ENCODE measurements at regions not wholly inside any gene's neighbourhood (a gene's known extent, or its start where the extent isn't known, plus 50 kb on each side); places are given as distances from the start of the nearest gene placed in this dataset.

DNA sequence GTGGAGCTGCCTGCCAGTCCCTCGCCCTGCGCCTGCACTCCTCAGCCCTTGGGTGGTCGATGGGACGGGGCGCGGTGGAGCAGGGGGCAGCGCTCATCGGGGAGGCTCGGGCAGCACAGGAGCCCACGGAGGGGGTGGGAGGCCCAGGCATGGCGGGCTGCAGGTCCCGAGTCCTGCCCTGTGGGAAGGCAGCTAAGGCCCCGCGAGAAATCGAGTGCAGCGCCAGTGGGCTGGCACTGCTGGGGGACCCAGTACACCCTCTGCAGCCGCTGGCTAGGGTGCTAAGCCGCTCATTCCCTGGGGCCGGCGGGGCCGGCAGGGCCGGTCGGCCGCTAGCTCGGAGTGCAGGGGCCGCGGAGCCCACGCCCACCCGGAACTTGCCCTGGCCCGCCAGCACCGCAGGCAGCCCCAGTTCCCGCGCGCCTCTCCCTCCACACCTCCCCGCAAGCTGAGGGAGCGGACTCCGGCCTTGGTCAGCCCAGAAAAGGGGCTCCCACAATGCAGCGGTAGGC is 565.9 kb upstream of the NRG3 start:
- POLR2A ChIA-PET: no interaction called here
- H3K27me3 ChIP-seq (ENCODE audit: insufficient read depth): no peaks in the 10 kb centered on the region
- no peaks in the 10 kb centered on the region for H4K20me1 ChIP-seq (ENCODE audit: insufficient read depth)
- H2AFZ ChIP-seq (ENCODE audit: low read depth): no peak overlapping the region
- no peak overlapping the region for H3K9ac ChIP-seq
- CTCF ChIA-PET: no interaction called here
- TF ChIP-seq GABPA (IDR thresholded peaks at IDR 0.05; ENCODE audit: low read depth) (no peak), RFX5 (IDR thresholded peaks at IDR 0.05; ENCODE audit: low read length) (no peak)
- no peak overlapping the region for H3K4me2 ChIP-seq
- H3K9me2 ChIP-seq: no peaks in the 10 kb centered on the region
- H3K27ac ChIP-seq (ENCODE audit: low read depth in 2 of 2, low read length in 1 of 2): no peak overlapping the region
- peaks cover 7% of the 10 kb centered on the region; the same call in 1 of the 2 replicates for H3K9me3 ChIP-seq
- no peak for DNase-seq
- H3K4me3 ChIP-seq (ENCODE audit: low read depth in 2 of 2, low read length in 1 of 2): no peak overlapping the region
- 0% methylated on average over 1 of the region's 38 CpGs for WGBS (ENCODE audit: low lambda C conversion rate)
- H3F3A ChIP-seq (replicated peaks; ENCODE audit: insufficient read depth): no peaks in the 10 kb centered on the region
- no peaks in the 10 kb centered on the region for H3K36me3 ChIP-seq (replicated peaks in 1 of 2; ENCODE audit: control insufficient read depth in 1 of 2, insufficient read depth in 2 of 2, low read length in 1 of 2)
- H3K4me1 ChIP-seq (ENCODE audit: control insufficient read depth in 1 of 2, insufficient read depth in 2 of 2, low read depth in 1 of 2, low read length in 1 of 2): no peaks in the 10 kb centered on the region
- no peaks in the 10 kb centered on the region for H3K79me2 ChIP-seq (ENCODE audit: insufficient read depth)

DNA sequence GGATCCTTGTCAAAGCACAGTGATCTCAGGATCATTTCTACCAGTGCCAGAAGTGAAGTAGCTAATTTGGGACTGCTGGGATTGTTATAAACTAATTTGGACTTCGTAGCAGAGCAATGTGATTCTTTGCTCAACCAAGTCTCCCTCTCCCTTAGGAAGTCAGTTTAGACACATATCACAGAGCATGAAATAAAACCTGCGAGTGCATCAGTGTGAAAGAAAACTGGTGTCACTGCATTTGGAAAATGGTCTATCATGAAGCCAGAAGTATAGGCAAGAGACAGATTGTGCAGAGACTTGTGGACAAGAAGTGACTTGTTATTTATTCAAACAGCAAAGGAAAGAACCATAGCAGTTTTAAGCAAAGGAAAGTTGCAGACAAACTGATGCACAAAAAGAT is 560.5 kb upstream of the NRG3 start:
- no peaks in the 10 kb centered on the region for H3F3A ChIP-seq (replicated peaks; ENCODE audit: insufficient read depth)
- ChIA-PET CTCF (interaction anchor here (0.6 kb wide), 1 partner anchor 142 kb away, joined by 3 read pairs; no protein-coding TSS in a partner anchor), POLR2A (no interaction called here)
- no peak overlapping the region for H3K4me3 ChIP-seq (ENCODE audit: low read depth in 2 of 2, low read length in 1 of 2)
- H3K27me3 ChIP-seq (ENCODE audit: insufficient read depth): no peaks in the 10 kb centered on the region
- no peaks in the 10 kb centered on the region for H3K79me2 ChIP-seq (ENCODE audit: insufficient read depth)
- H3K4me1 ChIP-seq (ENCODE audit: control insufficient read depth in 1 of 2, insufficient read depth in 2 of 2, low read depth in 1 of 2, low read length in 1 of 2): no peaks in the 10 kb centered on the region
- H3K9me3 ChIP-seq: no peaks in the 10 kb centered on the region; the same call in 1 of the 2 replicates
- no peaks in the 10 kb centered on the region for H3K36me3 ChIP-seq (replicated peaks in 1 of 2; ENCODE audit: control insufficient read depth in 1 of 2, insufficient read depth in 2 of 2, low read length in 1 of 2)
- no peak overlapping the region for H3K27ac ChIP-seq (ENCODE audit: low read depth in 2 of 2, low read length in 1 of 2)
- DNase-seq: no peak
- no peaks in the 10 kb centered on the region for H3K9me2 ChIP-seq
- H2AFZ ChIP-seq (ENCODE audit: low read depth): no peak overlapping the region
- 0% methylated on average over 2 of the region's 2 CpGs for WGBS (ENCODE audit: low lambda C conversion rate)
- H3K9ac ChIP-seq: no peak overlapping the region
- no peaks in the 10 kb centered on the region for H4K20me1 ChIP-seq (ENCODE audit: insufficient read depth)
- H3K4me2 ChIP-seq: no peak overlapping the region
- TF ChIP-seq, protein P1, sequence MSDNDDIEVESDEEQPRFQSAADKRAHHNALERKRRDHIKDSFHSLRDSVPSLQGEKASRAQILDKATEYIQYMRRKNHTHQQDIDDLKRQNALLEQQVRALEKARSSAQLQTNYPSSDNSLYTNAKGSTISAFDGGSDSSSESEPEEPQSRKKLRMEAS (IDR thresholded peaks at IDR 0.05; ENCODE audit: low read depth): no peak
- TF ChIP-seq EP300 (IDR thresholded peaks at IDR 0.05; ENCODE audit: borderline replicate concordance in 1 of 2, low read depth in 1 of 2, low read length in 1 of 2): no peak
- TF ChIP-seq RAD21 (IDR thresholded peaks at IDR 0.05; ENCODE audit: low read length): no peak
- TF ChIP-seq SMC3 (IDR thresholded peaks at IDR 0.05; ENCODE audit: low read depth, low read length): no peak
- TF ChIP-seq GATA2 (CRISPR knock-in tag; IDR thresholded peaks at IDR 0.05): no peak
- no peak for TF ChIP-seq SIN3A (IDR thresholded peaks at IDR 0.05; ENCODE audit: borderline replicate concordance, low read depth, low read length)
- no peak for TF ChIP-seq ELF1 (IDR thresholded peaks at IDR 0.05)
- no peak for TF ChIP-seq RXRA (IDR thresholded peaks at IDR 0.05; ENCODE audit: borderline replicate concordance, low read depth)
- TF ChIP-seq, protein P2, sequence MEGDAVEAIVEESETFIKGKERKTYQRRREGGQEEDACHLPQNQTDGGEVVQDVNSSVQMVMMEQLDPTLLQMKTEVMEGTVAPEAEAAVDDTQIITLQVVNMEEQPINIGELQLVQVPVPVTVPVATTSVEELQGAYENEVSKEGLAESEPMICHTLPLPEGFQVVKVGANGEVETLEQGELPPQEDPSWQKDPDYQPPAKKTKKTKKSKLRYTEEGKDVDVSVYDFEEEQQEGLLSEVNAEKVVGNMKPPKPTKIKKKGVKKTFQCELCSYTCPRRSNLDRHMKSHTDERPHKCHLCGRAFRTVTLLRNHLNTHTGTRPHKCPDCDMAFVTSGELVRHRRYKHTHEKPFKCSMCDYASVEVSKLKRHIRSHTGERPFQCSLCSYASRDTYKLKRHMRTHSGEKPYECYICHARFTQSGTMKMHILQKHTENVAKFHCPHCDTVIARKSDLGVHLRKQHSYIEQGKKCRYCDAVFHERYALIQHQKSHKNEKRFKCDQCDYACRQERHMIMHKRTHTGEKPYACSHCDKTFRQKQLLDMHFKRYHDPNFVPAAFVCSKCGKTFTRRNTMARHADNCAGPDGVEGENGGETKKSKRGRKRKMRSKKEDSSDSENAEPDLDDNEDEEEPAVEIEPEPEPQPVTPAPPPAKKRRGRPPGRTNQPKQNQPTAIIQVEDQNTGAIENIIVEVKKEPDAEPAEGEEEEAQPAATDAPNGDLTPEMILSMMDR (IDR thresholded peaks at IDR 0.05): no peak
- TF ChIP-seq, protein P3, sequence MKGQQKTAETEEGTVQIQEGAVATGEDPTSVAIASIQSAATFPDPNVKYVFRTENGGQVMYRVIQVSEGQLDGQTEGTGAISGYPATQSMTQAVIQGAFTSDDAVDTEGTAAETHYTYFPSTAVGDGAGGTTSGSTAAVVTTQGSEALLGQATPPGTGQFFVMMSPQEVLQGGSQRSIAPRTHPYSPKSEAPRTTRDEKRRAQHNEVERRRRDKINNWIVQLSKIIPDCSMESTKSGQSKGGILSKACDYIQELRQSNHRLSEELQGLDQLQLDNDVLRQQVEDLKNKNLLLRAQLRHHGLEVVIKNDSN (IDR thresholded peaks at IDR 0.05; ENCODE audit: borderline replicate concordance, low read depth): no peak
